Testis (tissue), 2 donors: ENCODE measurements at regions not wholly inside any gene's neighbourhood (a gene's known extent, or its start where the extent isn't known, plus 50 kb on each side); places are given as distances from the start of the nearest gene placed in this dataset.

Experiments
- POLR2A ChIP-seq: fragments of 450-650 bp; IDR thresholded peaks from one replicate; pipeline ENCODE4 v1.6.1; 2017; ENCODE audit warnings: antibody characterized with exemption, mild to moderate bottlenecking, moderate library complexity
- TF ChIP-seq, protein P1 (sequence below), 3 experiments: fragments of 450-650 bp in 2 of 3; fragments of 200-600 bp in 1 of 3; sonication (generic) in 1 of 3; IDR thresholded peaks; one replicate each; pipeline ENCODE4 v1.5.1; 2016 to 2019; ENCODE audit warnings: antibody characterized with exemption in 3 of 3, mild to moderate bottlenecking in 2 of 3, moderate library complexity in 1 of 3

DNA sequence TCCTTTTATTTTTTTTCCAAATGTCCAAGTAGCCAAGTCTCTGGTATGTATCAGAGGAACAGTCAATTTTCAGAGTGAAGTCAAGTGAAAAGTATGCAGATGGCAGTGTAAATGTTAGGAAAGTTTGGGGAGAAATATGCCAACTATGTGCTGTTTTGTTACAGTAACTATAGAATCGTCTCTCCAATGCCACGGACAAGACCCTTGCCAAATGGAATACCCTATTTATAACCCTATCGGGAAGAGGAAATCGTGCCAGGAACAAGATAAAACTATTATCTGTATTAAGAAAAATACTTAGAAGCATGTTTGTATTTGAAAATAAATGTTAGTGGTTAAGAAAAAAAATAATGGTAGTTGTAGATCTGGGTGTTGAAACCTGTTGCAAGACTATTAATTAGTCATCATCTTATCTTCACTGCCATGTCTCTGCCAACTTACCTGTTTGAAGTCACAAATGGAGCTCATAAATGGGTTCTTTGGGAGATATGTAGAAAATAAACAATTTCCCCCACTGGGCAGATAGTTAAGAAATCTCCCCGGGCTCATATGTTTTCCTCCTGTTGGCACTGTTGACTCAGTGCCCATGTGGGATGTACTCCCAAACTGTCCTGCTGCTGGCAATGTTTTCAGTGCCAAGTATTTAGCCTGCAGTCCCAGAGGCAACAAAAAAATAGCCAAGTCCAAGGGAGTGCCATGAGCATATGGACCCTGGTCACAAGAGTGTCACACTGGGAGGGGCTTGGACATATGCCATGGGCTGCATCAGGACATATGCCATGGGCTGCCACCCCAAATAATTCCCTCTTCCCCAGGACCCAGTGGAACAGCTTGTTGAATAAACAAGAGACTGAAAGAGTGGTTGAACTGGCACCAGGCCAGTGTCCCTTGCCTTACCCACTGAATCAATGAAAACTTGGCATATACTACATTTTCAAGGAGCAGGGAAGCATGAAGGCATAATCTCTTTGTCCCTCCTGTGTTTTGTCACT is 366.9 kb downstream of the OSR1 start:
- TF ChIP-seq, protein P1, sequence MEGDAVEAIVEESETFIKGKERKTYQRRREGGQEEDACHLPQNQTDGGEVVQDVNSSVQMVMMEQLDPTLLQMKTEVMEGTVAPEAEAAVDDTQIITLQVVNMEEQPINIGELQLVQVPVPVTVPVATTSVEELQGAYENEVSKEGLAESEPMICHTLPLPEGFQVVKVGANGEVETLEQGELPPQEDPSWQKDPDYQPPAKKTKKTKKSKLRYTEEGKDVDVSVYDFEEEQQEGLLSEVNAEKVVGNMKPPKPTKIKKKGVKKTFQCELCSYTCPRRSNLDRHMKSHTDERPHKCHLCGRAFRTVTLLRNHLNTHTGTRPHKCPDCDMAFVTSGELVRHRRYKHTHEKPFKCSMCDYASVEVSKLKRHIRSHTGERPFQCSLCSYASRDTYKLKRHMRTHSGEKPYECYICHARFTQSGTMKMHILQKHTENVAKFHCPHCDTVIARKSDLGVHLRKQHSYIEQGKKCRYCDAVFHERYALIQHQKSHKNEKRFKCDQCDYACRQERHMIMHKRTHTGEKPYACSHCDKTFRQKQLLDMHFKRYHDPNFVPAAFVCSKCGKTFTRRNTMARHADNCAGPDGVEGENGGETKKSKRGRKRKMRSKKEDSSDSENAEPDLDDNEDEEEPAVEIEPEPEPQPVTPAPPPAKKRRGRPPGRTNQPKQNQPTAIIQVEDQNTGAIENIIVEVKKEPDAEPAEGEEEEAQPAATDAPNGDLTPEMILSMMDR (IDR thresholded peaks at IDR 0.05): no peak
- TF ChIP-seq POLR2A: no peak
